Upper lobe of left lung (tissue), 4 donors: ENCODE measurements at regions not wholly inside any gene's neighbourhood (a gene's known extent, or its start where the extent isn't known, plus 50 kb on each side); places are given as distances from the start of the nearest gene placed in this dataset.

Experiments
- POLR2A ChIP-seq, 4 donors: fragments of 450-650 bp; IDR thresholded peaks; one replicate each; pipeline ENCODE4 v1.5.1; 2016 to 2017; ENCODE audit warnings: antibody characterized with exemption in 4 of 4, mild to moderate bottlenecking in 2 of 4
- TF ChIP-seq, protein P1 (sequence below), 6 experiments: fragments of 450-650 bp in 4 of 6; fragments of 200-600 bp in 2 of 6; sonication (generic) in 2 of 6; IDR thresholded peaks; one replicate each; pipeline ENCODE4 v1.5.1; 2016 to 2019; ENCODE audit warnings: antibody characterized with exemption in 6 of 6

DNA sequence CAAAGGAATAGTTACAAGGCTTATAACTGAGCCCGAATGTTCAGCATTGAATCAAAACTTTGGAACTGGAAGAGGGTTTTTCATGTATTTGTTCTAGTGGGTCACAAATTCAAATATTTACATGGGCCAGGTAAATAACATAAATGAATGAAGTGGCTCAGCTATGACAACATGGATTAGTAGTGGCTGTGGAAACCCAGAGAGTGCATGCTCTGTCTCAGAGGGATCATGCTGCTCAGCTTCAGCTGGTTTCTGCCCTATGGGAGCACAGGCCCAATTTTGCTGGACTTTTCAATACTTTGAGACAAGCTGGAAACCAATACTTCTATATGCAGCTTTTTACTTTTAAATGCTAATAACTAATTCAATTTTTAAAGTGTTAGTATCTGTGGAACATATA lies 394.0 kb upstream of the TEX13C start:
- TF ChIP-seq, protein P1, sequence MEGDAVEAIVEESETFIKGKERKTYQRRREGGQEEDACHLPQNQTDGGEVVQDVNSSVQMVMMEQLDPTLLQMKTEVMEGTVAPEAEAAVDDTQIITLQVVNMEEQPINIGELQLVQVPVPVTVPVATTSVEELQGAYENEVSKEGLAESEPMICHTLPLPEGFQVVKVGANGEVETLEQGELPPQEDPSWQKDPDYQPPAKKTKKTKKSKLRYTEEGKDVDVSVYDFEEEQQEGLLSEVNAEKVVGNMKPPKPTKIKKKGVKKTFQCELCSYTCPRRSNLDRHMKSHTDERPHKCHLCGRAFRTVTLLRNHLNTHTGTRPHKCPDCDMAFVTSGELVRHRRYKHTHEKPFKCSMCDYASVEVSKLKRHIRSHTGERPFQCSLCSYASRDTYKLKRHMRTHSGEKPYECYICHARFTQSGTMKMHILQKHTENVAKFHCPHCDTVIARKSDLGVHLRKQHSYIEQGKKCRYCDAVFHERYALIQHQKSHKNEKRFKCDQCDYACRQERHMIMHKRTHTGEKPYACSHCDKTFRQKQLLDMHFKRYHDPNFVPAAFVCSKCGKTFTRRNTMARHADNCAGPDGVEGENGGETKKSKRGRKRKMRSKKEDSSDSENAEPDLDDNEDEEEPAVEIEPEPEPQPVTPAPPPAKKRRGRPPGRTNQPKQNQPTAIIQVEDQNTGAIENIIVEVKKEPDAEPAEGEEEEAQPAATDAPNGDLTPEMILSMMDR (IDR thresholded peaks at IDR 0.05): no peak
- TF ChIP-seq POLR2A (IDR thresholded peaks at IDR 0.05): no peak
